ENCODE measurements at regions not wholly inside any gene's neighbourhood (a gene's known extent, or its start where the extent isn't known, plus 50 kb on each side); places are given as distances from the start of the nearest gene placed in this dataset.

DNA sequence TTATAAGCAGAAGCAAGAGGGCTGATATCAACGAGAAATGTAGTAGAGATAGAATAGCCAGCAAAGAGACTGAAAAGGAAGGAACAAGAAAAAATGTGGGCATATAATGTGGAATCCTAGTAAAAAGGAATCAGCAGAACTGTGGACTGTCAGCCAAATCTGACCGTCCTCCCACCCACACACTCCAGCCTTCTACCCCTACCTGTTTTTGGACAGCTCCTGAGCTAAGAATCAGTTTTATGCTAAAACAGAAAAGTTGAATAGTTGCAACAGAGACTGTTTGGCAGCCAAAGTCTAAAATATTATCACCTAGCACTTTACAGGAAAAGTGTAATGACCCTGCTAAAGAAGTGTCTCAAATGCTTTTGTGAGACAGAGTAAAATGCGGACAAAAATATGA lies 533.3 kb upstream of the CXADR start (continued):
- TF ChIP-seq, protein P1, sequence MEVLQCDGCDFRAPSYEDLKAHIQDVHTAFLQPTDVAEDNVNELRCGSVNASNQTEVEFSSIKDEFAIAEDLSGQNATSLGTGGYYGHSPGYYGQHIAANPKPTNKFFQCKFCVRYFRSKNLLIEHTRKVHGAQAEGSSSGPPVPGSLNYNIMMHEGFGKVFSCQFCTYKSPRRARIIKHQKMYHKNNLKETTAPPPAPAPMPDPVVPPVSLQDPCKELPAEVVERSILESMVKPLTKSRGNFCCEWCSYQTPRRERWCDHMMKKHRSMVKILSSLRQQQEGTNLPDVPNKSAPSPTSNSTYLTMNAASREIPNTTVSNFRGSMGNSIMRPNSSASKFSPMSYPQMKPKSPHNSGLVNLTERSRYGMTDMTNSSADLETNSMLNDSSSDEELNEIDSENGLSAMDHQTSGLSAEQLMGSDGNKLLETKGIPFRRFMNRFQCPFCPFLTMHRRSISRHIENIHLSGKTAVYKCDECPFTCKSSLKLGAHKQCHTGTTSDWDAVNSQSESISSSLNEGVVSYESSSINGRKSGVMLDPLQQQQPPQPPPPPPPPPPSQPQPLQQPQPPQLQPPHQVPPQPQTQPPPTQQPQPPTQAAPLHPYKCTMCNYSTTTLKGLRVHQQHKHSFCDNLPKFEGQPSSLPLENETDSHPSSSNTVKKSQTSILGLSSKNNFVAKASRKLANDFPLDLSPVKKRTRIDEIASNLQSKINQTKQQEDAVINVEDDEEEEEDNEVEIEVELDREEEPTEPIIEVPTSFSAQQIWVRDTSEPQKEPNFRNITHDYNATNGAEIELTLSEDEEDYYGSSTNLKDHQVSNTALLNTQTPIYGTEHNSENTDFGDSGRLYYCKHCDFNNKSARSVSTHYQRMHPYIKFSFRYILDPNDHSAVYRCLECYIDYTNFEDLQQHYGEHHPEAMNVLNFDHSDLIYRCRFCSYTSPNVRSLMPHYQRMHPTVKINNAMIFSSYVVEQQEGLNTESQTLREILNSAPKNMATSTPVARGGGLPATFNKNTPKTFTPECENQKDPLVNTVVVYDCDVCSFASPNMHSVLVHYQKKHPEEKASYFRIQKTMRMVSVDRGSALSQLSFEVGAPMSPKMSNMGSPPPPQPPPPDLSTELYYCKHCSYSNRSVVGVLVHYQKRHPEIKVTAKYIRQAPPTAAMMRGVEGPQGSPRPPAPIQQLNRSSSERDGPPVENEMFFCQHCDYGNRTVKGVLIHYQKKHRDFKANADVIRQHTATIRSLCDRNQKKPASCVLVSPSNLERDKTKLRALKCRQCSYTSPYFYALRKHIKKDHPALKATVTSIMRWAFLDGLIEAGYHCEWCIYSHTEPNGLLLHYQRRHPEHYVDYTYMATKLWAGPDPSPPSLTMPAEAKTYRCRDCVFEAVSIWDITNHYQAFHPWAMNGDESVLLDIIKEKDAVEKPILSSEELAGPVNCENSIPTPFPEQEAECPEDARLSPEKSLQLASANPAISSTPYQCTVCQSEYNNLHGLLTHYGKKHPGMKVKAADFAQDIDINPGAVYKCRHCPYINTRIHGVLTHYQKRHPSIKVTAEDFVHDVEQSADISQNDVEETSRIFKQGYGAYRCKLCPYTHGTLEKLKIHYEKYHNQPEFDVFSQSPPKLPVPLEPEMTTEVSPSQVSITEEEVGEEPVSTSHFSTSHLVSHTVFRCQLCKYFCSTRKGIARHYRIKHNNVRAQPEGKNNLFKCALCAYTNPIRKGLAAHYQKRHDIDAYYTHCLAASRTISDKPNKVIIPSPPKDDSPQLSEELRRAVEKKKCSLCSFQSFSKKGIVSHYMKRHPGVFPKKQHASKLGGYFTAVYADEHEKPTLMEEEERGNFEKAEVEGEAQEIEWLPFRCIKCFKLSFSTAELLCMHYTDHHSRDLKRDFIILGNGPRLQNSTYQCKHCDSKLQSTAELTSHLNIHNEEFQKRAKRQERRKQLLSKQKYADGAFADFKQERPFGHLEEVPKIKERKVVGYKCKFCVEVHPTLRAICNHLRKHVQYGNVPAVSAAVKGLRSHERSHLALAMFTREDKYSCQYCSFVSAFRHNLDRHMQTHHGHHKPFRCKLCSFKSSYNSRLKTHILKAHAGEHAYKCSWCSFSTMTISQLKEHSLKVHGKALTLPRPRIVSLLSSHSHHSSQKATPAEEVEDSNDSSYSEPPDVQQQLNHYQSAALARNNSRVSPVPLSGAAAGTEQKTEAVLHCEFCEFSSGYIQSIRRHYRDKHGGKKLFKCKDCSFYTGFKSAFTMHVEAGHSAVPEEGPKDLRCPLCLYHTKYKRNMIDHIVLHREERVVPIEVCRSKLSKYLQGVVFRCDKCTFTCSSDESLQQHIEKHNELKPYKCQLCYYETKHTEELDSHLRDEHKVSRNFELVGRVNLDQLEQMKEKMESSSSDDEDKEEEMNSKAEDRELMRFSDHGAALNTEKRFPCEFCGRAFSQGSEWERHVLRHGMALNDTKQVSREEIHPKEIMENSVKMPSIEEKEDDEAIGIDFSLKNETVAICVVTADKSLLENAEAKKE (CRISPR knock-in tag; IDR thresholded peaks at IDR 0.05), result no peak
- TF ChIP-seq NANOG (IDR thresholded peaks at IDR 0.05; ENCODE audit: borderline replicate concordance) (no peak), POLR2AphosphoS5 (IDR thresholded peaks at IDR 0.05; ENCODE audit: low read depth) (no peak), STAT1 (IDR thresholded peaks at IDR 0.05; ENCODE audit: unreplicated experiment) (no peak), ZNF331 (CRISPR knock-in tag; IDR thresholded peaks at IDR 0.05; ENCODE audit: low read depth) (no peak), JUNB (IDR thresholded peaks at IDR 0.05; ENCODE audit: unreplicated experiment) (no peak), EZH2 (IDR thresholded peaks at IDR 0.05; ENCODE audit: low read depth, unreplicated experiment) (no peak), EZH2phosphoT487 (IDR thresholded peaks at IDR 0.05; ENCODE audit: unreplicated experiment) (no peak)
- TF ChIP-seq, protein P2, sequence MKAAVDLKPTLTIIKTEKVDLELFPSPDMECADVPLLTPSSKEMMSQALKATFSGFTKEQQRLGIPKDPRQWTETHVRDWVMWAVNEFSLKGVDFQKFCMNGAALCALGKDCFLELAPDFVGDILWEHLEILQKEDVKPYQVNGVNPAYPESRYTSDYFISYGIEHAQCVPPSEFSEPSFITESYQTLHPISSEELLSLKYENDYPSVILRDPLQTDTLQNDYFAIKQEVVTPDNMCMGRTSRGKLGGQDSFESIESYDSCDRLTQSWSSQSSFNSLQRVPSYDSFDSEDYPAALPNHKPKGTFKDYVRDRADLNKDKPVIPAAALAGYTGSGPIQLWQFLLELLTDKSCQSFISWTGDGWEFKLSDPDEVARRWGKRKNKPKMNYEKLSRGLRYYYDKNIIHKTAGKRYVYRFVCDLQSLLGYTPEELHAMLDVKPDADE (IDR thresholded peaks at IDR 0.05), result no peak

DNA sequence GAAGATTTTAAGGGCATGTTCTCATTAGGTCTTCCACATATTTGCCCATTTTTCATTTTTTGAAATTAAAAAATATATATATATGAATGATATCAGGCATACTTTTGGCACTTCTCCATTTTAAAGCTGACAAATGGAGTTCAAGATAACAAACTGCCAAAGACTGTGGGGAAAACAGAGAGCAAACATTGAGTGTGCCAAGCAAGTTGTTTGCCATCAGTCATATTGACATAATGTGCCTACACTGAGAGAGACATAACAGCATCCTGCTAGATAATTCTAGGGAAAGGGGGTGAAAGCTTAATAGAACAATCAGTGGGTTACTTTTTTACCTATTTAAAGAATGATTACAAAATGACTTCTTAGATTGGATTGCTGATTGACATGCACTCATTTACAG lies 529.4 kb upstream of the CXADR start:
- Histone ChIP-seq H3K9me2 (ENCODE audit: insufficient read depth) (no peaks in the 10 kb centered on the region), H3K4me1 (ENCODE audit: insufficient read depth) (no peaks in the 10 kb centered on the region), H2AFZ (no peak overlapping the region), H4K20me1 (replicated peaks; ENCODE audit: insufficient read depth) (no peaks in the 10 kb centered on the region), H3K36me3 (ENCODE audit: insufficient read depth) (no peaks in the 10 kb centered on the region), H3K27ac (ENCODE audit: low read depth) (no peak overlapping the region), H3K27me3 (ENCODE audit: insufficient read depth) (no peaks in the 10 kb centered on the region), H3F3A (replicated peaks; ENCODE audit: low read depth) (no peaks in the 10 kb centered on the region), H3K79me2 (replicated peaks; ENCODE audit: insufficient read depth) (no peaks in the 10 kb centered on the region), H3K4me2 (no peak overlapping the region), H3K4me3 (no peak overlapping the region)
- Mint-ChIP-seq H3K4me3 (no peak overlapping the region), H3K36me3 (ENCODE audit: low read depth) (no peaks in the 10 kb centered on the region), H3K9me3 (no peaks in the 10 kb centered on the region), H3K27me3 (ENCODE audit: insufficient read depth, low read depth, poor library complexity) (no peaks in the 10 kb centered on the region), H3K27ac (no peak overlapping the region), H3K4me1 (no peaks in the 10 kb centered on the region)
- TF ChIP-seq, protein P3, sequence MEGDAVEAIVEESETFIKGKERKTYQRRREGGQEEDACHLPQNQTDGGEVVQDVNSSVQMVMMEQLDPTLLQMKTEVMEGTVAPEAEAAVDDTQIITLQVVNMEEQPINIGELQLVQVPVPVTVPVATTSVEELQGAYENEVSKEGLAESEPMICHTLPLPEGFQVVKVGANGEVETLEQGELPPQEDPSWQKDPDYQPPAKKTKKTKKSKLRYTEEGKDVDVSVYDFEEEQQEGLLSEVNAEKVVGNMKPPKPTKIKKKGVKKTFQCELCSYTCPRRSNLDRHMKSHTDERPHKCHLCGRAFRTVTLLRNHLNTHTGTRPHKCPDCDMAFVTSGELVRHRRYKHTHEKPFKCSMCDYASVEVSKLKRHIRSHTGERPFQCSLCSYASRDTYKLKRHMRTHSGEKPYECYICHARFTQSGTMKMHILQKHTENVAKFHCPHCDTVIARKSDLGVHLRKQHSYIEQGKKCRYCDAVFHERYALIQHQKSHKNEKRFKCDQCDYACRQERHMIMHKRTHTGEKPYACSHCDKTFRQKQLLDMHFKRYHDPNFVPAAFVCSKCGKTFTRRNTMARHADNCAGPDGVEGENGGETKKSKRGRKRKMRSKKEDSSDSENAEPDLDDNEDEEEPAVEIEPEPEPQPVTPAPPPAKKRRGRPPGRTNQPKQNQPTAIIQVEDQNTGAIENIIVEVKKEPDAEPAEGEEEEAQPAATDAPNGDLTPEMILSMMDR (conservative IDR thresholded peaks at IDR 0.05; ENCODE audit: low read depth in 2 of 2), result no peak
- TF ChIP-seq NANOG (IDR thresholded peaks at IDR 0.05; ENCODE audit: borderline replicate concordance), result no peak
- TF ChIP-seq, protein P4, sequence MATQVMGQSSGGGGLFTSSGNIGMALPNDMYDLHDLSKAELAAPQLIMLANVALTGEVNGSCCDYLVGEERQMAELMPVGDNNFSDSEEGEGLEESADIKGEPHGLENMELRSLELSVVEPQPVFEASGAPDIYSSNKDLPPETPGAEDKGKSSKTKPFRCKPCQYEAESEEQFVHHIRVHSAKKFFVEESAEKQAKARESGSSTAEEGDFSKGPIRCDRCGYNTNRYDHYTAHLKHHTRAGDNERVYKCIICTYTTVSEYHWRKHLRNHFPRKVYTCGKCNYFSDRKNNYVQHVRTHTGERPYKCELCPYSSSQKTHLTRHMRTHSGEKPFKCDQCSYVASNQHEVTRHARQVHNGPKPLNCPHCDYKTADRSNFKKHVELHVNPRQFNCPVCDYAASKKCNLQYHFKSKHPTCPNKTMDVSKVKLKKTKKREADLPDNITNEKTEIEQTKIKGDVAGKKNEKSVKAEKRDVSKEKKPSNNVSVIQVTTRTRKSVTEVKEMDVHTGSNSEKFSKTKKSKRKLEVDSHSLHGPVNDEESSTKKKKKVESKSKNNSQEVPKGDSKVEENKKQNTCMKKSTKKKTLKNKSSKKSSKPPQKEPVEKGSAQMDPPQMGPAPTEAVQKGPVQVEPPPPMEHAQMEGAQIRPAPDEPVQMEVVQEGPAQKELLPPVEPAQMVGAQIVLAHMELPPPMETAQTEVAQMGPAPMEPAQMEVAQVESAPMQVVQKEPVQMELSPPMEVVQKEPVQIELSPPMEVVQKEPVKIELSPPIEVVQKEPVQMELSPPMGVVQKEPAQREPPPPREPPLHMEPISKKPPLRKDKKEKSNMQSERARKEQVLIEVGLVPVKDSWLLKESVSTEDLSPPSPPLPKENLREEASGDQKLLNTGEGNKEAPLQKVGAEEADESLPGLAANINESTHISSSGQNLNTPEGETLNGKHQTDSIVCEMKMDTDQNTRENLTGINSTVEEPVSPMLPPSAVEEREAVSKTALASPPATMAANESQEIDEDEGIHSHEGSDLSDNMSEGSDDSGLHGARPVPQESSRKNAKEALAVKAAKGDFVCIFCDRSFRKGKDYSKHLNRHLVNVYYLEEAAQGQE (IDR thresholded peaks at IDR 0.05; ENCODE audit: unreplicated experiment), result no peak
- TF ChIP-seq JUNB (IDR thresholded peaks at IDR 0.05; ENCODE audit: unreplicated experiment), result no peak
- TF ChIP-seq, protein P2 (IDR thresholded peaks at IDR 0.05), result no peak
- no peak for TF ChIP-seq CREB1 (CRISPR knock-in tag; IDR thresholded peaks at IDR 0.05; ENCODE audit: low read depth)
- no peak for TF ChIP-seq STAT1 (IDR thresholded peaks at IDR 0.05; ENCODE audit: unreplicated experiment)
- ATAC-seq, result no peak
- no peak for DNase-seq (ENCODE audit: low spot score)

Measured in GM23338 (cell line).